NCI-H69 (cell line): ENCODE measurements at regions not wholly inside any gene's neighbourhood (a gene's known extent, or its start where the extent isn't known, plus 50 kb on each side); places are given as distances from the start of the nearest gene placed in this dataset.

Experiments
- DNase-seq: peaks from one replicate; lab custom pipeline; 2025; lab: John Stamatoyannopoulos, UW

DNA sequence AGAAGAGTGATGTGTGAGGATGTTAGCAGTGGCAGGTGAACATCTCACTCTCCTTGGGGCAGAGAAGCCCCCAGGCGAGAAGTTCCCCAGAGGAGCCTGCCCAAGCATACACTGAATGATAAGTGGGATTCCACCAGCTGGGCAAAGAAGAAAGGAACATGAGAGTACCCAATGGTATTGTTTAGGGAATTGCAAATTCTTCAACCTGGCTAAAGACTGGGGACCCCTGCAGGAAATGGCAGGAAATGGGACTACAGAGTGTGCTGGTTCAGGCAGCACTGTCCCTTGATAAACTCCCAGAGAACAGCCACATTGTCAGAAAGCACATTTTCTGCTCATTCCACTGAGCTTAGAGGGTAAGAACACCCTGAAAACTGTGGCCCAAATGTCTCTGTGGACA lies 121.3 kb downstream of the RPS29 start:
- peak; percentile 57 for DNase-seq

DNA sequence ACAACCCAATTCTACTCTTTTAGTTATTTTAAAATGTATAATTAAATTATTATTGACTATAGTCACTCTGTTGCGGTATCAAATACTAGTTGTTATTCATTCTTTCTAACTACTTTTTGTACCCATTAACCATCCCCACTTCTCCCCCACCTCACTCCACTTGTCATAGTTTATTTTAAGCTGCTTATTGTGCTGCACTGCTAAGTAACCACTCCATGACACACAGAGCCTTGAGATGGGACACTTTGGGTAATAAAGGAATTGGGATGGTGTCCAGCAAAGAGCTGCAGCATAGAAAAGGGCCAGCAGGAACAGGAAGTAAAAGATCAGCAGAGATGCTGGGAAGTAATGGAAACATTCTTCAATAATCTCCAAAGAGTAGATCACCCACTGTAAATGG lies 123.0 kb downstream of the RPS29 start:
- peak; percentile 73 for DNase-seq

DNA sequence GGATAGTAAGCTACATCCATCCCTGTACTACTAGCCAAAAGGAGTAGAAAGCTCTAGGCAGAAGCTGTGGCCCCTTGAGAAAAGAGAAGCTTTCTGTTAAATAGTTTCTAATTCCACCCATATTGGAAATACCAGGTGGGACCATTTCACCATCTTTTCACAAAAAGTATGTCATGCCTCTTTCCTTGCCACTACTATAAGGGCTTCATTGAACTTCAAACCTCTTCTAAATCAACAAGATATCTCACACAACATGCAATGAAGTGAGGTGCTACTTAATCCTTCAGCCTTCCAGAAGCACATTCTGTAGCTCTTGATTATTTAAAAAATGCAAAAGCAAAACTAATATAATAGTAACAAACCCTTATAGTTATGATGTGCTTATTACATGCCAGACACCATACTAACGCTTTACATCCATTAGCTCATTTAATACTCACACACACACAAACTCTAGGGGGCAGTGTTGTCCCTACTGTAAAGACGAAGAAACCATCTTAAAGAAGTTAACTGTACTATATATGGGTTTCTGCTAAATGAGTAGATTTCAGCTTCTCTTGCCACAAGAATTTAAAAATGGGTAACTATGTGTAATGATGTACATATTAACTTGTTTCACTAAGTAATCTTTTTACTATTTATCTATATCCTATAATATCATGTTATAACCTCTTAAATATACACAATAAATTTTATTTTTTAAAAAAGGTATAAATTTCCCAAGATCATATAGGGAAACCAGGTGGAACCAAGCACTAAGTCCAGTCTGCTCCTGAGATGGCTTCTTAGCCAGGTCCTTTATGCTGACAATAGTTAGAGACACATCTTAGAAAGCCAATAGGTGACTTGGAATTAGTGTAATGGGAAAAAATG lies 124.4 kb downstream of the RPS29 start:
- peak; percentile 87 for DNase-seq

DNA sequence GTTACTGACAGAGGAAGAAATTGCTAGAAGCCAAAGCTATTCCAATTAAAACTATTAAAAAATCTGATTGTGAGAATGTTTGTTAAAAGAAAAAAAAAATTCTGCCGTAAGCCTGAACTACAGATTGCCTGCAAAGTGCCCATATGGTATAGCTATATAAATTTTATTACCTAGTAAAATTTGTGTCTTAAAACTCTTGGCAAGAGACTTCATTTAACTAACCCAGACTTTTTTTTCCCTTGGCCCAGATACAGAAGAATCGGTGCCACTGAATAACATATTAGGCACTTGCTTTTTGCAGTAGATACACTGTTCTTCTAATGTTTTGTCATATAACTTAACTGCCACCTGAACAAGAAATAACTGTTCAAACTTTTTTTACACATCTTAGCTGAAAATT lies 125.5 kb downstream of the RPS29 start:
- no peak for DNase-seq

DNA sequence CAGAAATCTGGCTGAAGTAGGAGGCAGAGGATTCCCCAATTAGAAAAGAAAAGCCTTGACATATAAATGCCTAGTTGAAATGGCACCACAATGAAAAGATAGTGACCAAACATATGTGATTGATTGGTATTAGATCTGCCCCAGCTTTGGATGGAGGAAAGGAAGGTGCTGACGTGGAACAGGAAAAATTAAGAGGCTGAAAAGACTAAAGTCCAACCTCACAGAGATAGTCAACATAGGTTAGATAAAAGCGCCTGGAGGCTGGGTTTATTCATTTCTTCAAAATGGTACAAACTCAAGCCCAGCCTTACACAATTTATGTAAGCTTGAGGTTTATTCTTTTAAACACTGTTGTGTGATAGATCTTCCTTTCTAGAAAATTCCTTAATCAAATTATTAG lies 129.6 kb downstream of the RPS29 start:
- DNase-seq, result no peak

DNA sequence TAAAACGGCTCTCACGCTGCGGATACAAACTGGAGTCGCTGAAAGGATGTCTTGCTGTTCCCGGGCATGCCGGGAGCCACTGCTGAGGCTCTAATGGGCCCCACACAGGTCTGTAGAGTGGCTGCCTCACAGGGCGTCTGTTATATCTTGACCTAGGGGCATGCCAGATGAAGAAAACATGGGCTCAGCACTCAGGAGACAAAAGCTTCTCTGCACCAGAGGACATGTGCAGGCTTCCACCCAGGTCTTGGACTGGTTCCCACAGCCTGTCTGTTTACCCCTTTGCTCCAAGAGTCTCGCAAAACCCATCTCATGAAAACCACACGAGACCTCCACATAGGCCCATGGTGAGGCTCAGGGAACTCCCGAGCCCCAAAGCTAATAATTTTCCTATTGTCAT lies 134.2 kb downstream of the RPS29 start:
- peak; percentile 75 for DNase-seq

DNA sequence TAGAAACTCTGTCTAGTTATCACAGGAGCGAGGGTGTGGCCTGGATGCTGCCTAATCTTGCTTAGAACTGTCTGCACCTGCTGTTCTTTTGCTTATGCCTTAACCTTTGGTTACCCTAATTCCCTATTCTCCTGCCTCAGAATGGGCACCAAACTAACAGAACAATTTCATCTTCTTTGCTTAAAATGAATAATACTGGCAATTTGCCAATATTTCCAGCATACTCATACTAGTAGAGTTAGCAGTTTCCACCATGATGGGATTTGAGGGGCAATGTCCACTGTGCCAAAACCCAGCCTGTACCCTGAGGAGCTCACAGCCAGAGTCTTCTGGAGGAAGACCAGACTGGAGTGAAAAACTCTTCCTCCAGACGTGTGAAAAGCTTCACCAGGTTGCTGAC lies 136.4 kb downstream of the RPS29 start:
- no peak for DNase-seq

DNA sequence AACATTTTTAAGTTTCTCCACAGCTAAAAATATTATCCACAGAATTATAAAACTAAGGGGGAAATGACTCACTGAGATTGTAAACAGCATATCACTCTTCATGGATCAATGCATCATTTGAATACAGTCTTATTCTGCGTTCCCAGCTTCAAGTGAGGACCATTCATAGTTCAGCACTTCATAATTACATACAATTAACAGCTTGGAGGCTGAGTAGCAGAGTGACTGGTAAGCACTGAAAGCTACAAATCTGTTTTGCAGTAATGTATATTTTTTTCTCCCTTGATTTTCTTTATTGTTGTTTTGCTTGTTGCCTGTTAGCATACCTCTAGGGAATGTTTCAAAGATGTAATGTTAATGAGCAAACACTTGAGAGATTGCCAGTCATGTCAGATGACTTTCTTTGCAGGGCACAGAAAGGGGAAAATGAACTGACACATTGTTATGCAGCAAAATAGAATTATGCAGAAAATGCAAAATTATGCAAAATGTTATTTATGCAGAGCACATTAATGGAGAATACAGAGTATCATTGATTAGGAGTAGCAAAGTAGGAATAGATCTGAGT lies 138.6 kb downstream of the RPS29 start:
- DNase-seq, result peak; percentile 88

DNA sequence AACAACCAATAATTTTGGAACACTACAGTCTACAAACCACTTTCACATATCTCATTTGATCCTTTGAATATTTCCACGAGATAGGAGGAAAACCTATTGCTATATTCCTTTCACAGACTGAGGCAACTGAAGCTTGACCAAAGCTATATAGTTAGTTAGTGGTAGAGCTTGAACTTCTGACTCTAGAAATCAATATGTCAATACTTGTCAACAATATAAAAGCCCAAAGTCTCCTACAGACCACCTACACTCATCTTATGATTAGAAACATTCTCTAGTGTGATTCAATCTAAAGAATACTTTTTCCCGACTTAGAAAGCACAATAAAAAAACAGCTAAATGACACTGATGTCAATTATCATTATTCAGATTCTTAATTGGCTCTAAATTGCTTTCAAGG lies 139.4 kb downstream of the RPS29 start:
- DNase-seq, result no peak

DNA sequence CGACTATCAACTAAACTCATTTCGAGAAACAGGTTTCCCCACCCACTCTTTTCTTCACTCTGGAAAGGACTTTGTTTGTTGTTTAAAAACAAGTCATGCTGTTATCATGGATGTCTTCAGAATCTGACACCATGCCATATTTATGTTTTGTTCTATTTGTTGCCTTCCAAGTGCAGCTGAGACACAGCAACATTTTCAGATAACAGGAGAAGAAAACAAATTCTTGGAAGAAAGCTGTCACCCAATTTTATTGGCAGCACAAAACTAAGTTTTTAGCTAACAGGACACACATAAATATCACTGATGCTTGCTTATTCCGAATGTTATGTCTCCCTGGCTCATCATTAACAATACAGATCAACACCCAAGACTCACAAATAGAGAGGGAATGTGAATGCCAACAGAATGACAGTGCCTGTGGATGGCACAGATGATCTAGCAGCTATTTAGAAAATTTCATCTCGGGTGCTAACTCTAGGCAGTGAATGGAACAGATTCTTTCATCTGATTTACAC lies 147.9 kb downstream of the RPS29 start:
- no peak for DNase-seq

DNA sequence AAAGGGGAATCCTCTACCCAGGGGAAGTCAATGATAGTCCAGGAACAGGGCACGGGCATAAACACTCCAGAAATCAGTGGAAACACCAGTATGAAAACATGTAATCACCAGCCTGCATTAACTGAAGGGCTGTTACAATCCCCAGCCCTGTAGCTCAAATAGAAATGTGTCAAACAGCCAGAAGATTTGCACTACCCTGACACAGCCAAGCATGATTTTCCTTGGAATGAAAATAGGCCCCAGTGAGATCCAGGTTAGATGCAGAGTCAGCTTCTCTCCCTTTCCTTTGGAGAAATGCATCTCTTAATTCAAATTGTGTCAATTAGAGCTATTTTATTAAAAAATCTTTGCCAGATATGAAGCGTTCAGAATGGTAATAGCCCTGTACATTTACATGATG lies 158.1 kb downstream of the RPS29 start:
- no peak for DNase-seq

DNA sequence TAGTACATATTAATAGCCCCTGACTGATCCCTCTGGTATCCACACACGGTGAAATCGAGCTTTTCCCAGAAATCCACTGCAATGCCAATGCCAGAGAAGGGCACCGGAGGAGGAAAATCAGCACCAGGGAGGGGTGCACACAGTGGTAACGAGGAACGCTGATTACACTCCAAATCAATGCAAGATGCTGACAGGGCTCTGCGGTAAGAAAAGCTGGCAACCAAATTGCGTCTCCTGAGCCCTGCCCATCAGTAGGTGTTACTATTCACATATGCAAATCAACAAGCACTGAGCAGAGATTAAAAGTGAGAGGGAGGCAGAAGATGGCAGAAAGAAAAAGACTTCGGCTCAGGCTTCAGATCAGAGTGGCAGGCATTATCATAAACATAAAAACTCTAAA lies 159.1 kb downstream of the RPS29 start:
- DNase-seq, result peak; percentile 17

DNA sequence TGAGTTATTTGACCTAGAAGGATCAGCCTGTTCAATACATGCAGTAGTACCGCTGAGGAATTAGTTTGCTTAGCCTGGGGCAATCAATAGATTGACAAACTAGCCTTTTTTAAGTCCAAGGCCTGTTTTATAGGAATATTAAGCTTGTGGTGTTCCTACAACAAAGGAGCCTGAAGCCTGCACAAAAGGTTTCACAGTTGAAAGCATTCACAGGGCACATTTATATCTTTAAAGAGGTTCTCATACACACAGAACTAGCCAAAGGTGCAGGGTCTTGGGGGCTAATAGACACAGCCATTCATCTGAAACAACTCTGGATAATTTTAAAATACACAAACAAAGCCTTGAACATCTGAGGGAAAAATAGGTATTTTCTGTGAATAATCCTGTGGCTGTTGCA lies 160.3 kb downstream of the RPS29 start:
- no peak for DNase-seq

DNA sequence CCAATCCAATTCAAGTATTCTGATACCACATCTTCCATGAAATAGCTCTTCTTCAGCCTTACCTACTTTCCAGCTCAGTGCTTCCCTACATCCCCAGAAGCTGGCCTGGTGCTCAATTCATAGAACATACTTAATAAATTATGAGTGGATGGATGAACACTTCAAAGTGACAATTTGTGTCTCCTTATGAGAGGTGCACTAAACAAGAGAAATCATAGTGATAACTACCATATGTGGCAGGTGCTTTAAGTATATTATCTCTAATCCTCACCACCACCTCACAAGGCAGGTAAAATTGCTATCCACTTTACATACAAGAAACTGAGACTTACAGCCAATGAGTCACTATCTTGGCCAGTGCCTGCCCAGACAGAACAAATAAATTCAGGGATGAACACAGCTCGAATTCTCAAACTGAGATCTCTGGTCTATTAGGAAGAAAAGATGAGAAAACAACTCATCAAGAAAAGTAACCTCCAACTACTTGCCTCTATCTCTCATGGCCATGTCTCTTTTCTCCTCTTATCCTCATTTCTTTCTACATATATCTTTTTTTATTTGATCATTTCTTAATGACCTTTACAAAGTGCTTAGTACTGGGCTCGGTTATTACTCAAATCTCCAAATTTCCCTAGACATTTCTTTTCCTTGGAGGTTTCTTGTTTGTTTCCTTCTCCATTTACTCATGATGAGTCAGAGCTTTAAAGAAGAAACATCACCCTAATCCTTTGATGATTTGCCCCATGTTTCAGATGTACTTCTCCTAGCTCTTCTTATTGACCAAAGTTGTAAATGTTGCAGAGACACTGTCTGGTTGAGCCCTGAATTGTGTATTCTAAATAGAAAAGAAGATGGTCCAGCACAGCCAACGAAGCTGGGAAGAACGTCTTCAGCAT lies 161.5 kb downstream of the RPS29 start:
- no peak for DNase-seq

DNA sequence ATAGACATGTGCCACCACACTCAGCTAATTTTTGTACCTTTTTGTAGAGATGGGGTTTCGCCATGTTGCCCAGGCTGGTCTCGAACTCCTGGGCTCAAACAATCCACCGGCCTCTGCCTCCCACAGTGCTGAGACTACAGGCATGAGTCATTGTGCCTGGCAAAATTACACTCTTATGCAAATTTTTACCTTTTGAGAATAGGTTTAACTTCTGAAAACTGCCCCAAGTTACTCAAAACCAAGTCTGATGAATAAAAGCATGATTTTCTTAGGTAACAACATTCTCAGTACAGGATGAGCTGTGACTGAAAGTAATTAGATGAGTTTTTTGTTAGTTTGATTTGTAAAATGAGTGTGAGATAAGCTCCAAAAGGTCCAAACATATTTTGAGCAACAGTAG lies 166.0 kb downstream of the RPS29 start:
- no peak for DNase-seq

DNA sequence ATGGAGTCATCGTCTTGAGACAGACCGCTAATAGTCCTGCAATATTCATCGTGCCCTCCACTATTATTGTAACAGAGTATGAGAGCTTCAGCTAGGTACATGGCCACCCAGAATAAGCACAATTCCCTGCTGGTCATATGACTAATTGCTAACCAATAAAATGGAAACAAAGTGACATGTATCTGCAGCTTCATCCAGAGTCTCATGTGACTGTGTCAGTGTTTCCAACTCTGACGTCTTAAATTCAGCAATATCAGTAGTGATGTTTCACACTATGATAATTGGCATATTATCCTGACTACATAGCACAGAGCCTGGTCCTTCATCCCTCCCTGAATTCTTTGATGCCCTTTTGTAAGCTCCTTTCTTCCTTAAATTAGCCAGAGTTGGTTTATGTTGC lies 167.4 kb downstream of the RPS29 start:
- DNase-seq, result no peak

DNA sequence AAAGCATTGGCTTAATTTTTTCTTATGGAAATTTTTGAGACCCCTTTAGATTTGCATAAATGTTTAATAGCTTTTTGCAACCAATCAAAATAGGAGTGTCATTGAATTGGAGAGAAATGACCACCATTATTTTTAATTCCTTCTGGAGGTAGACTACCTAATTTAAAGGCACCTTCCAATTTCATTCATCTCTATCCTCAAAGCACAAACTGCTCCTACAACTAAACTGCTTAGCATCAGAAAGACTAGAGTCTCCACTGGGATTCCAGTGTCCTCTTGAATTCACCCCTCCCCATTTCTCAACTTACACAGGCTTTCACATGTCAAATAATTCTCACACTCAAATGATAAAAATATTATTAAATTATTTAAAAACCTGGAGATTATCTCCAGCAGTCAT lies 168.4 kb downstream of the RPS29 start:
- no peak for DNase-seq

DNA sequence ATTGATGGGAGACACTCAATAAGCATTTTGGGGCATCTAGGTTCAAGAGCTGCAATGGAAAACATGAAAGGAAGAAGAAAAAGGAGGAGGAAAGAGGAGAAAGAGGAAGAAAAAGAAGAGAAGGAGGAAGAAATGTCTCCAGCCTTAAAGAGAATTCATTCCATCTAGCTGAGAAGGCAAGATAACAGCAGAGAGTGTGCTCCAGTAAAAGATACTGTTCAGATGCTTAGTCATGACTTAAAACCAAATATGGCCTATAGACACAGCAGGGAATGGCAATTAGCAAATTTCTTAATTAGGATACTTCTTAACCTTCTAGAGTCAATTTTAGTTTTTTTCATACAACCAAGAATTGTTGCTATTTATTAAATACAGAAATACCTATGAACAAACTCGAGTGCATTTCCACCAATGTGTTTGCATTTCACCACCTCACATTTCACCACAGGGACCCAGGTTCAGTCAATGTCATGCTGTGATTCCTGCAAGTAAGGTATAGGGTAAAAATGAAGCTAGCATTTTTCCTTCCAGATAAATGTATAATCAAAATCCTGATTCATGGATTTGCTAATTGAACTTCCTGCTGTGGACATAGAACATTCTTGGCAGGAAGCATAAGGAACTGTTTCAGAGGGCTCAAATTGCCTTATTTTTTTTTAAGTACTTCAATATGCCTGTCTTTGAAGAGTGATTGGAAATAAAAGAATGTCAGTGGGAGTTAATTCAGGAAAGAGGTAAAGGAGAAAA lies 177.8 kb downstream of the RPS29 start:
- DNase-seq, result peak; percentile 89

DNA sequence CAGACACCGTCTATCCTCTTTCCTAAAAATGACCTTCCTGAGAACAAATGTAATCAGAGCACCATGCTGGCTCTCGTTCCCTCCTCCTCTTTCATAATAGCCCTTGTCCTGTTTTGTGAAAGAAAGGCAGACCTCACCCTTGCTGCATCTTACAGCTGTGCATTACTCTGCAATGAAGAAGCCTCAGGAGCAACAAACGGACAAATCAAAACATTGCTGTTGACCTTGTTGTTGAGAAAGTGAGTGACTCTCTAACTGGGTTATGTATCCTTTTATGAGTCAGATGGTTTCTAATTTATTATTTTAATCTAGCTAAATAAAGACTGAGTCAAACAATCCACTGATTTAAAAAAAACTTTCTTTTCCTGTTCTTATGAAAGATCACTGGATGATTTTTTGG lies 180.9 kb downstream of the RPS29 start:
- DNase-seq, result no peak

DNA sequence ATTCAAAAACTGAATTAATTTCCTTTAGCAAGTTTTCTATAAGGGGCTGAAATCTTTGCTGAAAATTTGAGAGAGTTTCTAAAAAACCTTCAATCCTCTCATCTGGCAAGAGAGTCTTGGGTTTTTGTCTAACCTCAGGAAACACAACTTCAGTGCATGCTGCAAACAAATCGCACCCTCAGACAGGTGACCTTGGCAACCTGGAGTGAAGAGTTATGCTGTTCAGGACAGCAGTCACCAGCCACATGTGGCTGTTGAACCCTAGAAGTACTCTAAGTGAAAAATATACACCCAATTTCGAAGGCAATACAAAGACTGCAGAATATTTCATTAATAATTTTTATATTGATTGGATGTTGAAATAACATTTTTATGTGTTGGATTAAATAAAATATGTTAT lies 184.8 kb downstream of the RPS29 start:
- no peak for DNase-seq

DNA sequence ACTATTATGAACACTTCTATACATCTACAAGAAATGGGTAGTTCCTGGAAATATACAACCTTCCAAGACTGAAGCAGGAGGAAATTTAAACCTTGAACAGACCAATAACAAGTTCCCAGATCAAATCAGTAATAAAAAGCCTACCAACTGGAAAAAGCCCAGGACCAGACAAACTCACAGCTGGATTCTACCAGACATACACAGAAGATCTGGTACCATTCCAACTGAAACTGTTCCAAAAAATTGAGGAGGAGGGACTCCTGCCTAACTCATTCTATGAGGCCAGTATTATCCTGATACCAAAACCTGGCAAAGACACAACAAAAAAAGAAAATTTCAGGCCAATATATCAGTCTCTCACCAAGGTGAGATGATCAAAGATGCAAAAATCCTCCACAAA lies 189.4 kb downstream of the RPS29 start:
- peak; percentile 31 for DNase-seq

DNA sequence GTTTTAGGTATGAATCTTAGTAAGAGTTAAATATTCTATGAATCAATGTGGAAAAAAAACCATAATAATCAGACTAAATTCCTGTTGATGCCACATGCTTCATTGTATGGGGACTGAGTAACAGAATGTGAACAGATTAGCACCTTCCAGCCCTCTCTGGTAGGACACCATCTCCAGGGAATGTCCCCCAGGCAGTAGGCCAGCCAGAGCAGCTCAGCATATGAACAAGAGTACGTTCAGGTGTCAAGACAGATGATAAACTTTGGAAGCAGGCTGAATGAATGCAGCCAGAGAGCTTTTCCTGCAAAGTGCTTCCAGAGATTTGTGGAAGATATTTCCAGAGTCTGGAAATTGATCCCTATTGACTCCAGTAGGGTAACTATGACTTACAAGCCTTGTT lies 204.4 kb downstream of the RPS29 start:
- DNase-seq, result no peak
